ENCODE measurements at regions not wholly inside any gene's neighbourhood (a gene's known extent, or its start where the extent isn't known, plus 50 kb on each side); places are given as distances from the start of the nearest gene placed in this dataset.

DNA sequence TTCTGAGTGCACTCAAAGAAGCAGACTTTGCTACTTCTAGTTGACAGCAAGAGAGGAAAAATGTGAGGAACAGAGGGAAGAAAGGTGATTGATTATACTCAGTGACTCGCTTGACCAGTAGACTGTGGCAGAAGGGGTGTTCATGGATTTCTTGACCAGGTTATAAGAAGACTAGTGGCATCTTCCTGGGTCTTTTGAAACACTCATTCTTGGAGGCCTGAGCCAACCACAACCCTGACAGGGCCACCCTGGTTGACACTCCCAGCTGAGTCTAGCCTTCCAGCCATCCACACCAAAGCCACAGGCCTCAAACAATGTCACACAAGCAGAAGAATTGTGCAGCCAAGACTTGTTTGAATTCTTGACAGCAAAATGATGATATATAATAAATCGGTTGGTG, 366.3 kb downstream of the SS18 start:
- DNase-seq (ENCODE audit: low read depth) = no peak

- DNase-seq (ENCODE audit: low read depth) = no peak
Observed at GRCh38 chr18:25713103-25713502, 361.1 kb upstream of the ZNF521 start.

- DNase-seq (ENCODE audit: low read depth) = no peak
Observed at GRCh38 chr18:25710981-25711380, 359.0 kb upstream of the ZNF521 start.

- DNase-seq (ENCODE audit: low read depth) = no peak
Observed at GRCh38 chr18:25705650-25706049, 353.7 kb upstream of the ZNF521 start.

DNA sequence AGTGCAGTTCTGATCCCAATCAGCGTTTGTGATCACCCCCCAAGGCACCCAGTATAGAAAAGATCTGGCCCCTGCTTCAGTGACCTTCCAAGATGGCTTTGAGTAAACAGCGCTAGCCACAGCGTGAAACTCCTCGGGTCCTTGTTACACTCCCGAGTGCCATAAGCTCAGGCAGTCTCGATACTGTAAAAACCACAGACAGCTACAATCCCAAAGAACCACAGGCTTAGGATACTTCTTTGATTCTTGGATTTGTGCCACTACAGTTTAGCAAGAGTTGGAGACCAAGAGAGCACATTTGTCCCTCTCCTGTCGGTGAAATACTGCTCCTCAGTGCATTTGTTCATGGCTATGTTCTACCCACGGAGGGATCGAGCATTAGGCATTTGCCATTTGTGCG, 352.5 kb upstream of the ZNF521 start:
- no peak for DNase-seq (ENCODE audit: low read depth)

GRCh38 chr18:25704071-25704470, 352.1 kb upstream of the ZNF521 start:
- DNase-seq (ENCODE audit: low read depth) = no peak

DNA sequence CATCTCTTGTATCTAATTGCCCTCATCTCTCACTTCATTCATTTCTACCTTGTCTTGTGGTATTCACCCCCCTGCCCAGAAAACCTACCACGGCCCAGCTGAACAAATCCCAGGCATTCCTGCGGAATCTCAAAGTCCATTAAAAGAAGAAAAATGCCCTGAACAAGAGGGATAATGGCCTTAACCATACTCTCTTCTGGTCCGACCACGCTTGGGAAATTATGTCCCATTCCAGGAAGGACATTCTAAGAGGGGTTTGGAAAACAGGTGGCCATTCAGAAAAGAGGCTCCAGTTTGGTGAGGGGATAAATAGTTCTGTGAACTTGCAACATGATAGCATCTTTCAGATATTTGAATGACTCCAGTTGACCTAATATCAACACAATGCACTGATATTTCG, 349.9 kb upstream of the ZNF521 start:
- DNase-seq (ENCODE audit: low read depth) = no peak

DNA sequence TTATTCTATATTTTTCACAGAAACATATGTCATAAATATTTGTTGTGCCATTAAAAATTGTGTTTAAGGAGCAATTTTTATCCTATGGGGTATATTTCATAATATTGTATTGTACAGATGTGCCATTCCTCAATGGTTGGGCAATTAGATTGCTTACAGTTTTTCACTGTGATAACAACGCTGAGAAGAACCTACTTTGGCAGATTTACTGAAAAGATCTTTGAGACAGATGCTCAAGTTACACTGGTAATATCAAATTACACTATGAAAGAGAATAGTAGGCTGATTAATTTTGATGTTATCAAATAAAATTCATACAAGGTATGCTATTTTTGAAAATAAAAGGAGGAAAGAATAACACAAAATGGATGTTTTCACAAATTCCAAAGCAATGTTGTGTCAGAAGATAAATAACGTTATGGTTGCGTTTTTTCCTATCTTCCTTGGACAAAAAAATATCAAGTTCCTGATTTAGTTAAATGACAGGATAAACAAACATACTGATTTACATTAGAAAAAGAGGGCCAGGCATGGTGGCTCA, 335.1 kb upstream of the ZNF521 start:
- DNase-seq (ENCODE audit: low read depth) = no peak

DNA sequence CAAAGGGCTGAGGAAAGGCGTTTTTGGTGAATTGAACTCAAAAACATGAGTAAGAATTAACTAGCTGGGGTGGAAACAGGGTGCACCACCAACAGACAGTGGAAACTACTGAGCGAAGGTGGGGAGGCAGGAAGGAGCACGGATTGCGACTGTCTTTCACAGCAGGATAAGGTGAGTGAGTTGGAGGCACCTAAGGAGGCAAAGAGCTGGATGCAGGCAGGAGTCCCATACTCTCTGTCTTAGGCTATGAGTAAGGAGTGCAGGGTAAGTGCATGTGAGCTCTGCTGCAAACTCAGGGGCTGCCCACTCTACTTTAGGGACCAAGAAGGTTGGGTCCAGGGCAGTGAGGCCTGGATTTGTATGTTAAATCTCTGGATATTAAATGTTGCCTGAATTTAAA, 333.1 kb upstream of the ZNF521 start:
- no peak for DNase-seq (ENCODE audit: low read depth)

GRCh38 chr18:25679491-25679890, 327.5 kb upstream of the ZNF521 start:
- no peak for DNase-seq (ENCODE audit: low read depth)

DNA sequence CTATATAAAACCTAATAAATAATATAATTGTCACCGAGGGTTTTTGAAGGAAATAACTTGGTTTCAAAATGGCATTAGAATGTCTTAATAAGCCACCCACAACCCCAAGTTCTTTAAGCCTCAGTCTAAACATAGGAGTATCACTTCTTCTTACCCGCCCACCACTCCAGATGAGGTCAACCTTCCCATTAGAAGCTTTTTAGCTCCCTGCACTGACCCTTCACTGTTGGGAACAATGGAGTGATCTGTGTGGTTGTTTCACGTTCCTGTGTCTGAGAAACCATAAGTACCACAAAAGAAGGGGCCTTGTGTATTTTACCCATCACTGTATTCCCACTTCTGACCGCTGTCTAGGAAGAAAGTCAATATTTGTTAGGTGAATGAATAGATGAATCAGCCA, 326.3 kb upstream of the ZNF521 start:
- DNase-seq (ENCODE audit: low read depth) = no peak

DNA sequence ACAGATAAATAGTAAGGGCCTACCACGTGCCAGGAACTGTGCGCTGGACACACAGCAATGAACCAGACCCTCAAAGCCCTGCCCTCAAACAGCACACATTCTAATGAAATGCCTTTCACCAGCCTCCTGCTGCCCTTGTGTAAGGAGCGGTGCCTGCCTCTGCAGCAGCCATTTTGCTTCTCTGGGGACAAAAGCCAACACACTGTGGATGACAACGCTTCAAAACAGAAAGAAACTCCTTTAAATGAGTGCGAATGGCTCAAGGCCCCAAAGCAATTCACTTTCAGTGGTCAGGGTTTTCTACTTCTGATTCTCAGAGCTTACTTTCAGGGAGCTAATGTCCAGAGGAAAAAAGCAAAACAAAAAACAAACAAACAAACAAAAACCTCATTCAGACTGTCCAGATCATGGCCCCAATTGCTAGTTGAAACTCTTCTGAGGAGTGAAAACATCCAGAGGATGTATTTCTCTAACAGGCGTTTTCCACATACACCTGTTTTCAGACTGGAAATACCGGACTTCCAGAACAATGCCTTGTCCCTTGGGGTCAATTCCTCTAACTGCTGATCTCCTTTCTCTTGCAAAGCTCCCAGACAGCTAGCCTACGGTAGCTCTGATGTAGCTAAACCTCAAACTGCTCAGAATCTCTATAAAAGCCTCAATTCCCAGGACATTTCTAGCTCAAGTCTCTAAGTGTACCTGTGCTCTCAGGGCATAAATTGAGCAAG, 323.3 kb upstream of the ZNF521 start:
- DNase-seq (ENCODE audit: low read depth) = no peak

DNA sequence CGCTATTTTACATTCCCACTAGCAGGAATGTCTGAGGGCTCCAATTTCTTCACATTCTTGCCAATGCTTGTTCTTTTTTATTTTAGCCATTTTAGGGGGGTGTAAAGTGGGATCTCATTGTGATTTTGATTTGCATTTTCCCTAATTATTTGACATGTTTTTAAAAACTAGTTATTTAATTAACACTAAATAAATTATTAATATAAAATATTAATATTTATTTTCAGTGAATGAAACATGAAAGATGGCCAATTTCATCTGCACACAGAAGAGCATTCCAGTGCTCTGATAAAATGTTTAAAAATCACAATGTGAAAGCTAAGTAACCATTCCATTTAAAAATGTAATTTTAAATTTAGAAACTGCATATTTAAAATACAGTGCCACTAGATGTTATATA, 322.2 kb upstream of the ZNF521 start:
- no peak for DNase-seq (ENCODE audit: low read depth)

DNA sequence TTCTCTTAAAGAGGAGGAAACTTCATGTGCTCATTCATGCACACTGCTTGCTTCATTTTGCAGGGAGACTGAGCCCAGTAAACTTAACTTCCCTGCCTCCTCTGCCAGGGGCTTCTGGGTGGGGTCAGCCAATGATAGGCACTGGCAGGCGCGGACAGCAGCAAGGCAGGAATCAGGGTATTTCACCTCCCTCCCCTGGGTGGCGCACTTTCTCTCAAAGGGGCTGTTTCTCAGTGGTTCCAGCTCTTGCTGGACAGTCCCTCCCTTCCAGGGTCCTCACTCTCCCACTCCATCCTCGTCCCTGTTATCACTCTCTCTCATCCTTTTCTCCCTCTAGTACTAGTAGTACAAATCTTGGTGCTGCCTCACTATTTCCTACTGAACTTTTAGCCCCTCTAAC, 320.5 kb upstream of the ZNF521 start:
- DNase-seq (ENCODE audit: low read depth) = no peak

DNA sequence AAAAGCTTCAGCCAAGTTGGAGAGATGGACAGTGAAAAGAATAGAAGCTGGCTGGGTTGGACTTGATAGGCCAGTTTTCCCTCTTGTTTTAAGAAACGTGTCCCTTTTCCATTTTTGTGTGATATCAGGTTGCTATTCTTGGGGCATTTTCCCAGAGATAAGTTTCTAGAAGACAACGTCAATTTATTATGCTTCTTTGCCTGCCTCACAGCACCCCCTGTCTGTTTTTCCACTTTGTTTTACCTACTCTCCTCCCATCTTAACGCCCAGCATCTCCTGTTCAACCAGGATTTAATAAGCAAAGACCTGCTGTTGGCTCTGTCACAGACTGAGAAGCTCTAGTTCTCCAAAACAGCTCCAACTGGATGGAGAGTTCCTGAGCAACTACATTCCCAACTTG, 317.8 kb upstream of the ZNF521 start:
- DNase-seq (ENCODE audit: low read depth) = no peak

DNA sequence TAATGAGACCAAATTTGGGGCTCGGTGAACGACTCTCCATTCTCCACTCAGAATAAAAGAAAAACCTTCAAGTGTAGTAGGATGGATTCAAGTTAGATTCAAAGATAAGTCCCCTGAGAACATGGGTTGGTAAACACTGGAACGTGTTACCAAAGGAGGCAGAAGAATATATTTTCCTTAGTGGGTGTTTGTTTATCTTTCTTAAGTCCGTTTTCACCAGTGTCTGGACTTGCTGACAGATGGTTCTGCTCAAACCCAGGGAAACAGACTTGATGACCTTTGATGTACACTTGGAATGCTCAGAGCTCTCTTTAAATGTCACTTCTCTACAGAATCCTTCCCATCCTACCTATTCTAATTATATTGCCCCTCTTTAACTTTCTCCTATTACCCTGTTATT, 310.3 kb upstream of the ZNF521 start:
- no peak for DNase-seq (ENCODE audit: low read depth)

DNA sequence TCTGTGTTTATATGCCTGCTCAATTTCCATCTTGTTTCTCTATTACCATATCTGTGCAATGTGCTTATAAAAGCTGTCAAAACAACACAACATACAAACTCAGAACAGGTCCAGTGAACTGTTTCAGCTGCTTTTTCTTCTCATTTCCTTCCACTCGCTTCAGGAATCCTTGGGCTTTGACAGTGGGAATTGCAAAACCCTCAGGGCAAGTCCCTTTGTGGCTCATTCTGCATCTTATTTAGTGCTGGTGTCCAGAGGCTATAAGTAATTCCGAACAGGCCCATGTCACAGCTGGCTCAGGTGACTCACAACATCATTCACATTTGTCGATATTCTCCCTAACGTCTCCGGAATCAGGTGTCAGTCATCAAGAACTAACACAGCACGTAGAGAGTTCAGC, 309.9 kb upstream of the ZNF521 start:
- no peak for DNase-seq (ENCODE audit: low read depth)

- DNase-seq (ENCODE audit: low read depth) = no peak
Observed at GRCh38 chr18:25659541-25659940, 307.6 kb upstream of the ZNF521 start.

DNA sequence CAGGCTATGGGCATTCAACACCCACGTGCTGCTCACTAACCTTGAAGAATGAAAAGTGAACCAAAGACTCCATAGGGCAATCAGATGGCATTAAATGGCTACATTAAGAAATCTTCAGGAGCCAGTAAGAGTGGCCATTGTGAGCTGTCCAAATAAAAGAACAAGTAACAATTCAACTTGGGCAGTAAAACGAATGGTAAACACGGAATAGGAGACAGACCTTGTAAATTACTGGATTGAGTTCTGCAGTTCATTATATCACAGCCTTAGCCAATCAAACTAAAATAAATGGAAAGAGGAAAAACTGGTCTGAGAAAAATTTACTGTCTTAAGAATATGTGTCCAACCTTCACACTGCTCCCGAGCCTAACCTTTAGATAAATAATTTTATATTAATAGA, 306.5 kb upstream of the ZNF521 start:
- no peak for DNase-seq (ENCODE audit: low read depth)

DNA sequence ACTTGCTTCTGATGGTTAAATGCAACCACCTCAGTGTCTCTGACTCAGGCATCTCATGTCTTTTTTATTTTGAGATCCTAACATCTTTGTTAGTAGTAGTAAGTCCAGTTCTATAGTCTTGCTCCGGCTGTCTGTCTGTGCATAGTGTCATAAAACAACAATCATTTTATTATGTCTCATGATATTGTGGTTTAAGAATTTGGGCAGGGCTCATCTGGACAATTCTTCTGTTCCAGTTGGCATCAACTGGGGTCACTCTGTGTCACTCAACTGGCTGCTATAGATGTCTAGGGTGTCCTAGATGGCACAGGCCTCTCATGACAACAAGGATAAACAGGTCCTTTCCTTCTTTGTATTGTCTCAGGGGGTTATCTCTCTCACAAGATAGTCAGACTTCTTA, 299.6 kb upstream of the ZNF521 start:
- DNase-seq (ENCODE audit: low read depth) = no peak

- no peak for DNase-seq (ENCODE audit: low read depth)
Observed at GRCh38 chr18:25650201-25650941, 298.4 kb upstream of the ZNF521 start.

DNA sequence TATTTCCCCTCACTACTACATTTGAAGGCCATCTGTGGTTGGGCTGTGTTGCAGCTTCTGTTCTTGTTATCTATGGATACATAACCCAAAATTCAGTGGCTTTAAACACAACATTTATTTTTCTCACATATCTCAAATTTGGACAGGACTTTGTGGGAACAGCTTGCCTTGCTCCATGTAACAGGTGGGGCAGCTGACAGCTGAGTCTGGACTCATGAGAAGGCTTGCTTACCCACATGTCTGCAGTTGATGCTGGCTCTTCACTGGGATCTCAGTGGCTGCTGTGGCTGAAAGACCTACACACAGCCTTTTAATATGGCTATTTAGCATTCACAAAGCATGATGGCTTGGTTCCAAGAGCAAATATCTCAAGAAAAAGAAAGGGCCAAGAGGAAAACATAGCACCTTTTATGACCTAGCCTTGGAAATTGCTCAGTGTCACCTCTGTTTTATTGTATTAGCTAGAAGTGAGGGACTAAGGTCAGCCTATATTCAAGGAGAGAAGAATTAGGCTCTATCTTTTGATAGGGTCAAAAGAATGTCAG, 296.8 kb upstream of the ZNF521 start:
- no peak for DNase-seq (ENCODE audit: low read depth)

GRCh38 chr18:25647404-25647803, 295.4 kb upstream of the ZNF521 start:
- no peak for DNase-seq (ENCODE audit: low read depth)
